ENCODE measurements at regions not wholly inside any gene's neighbourhood (a gene's known extent, or its start where the extent isn't known, plus 50 kb on each side); places are given as distances from the start of the nearest gene placed in this dataset.

DNA sequence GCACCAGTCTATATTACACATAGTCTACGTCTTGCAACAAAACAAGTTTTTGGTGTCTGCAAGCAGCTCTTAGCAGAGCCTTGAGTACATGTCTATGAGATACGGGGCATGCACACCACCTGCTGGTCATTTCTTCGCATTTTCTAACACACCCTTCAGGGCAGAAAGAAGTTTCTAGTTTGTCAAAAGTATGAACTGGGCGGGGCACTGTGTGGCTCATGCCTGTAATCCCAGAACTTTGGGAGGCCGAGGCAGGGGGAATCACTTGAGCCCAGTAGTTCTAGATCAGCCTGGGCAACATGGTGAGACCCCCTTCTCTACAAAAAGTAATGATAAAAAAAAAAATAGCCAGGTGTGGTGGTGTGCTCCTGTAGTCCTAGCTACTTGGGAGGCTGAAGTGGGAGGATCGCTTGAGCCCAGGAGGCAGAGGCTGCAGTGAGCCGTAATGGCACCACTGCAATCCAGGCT lies 64.2 kb upstream of the ARL8B start:
- Histone ChIP-seq H3K23ac (ENCODE audit: low read depth, low read length) (no peak overlapping the region), H3K9me1 (ENCODE audit: insufficient read depth, low read length) (no peaks in the 10 kb centered on the region), H3K4me2 (ENCODE audit: low read depth, low read length) (no peak overlapping the region), H4K5ac (ENCODE audit: low read depth, low read length) (no peak overlapping the region), H3K27me3 (ENCODE audit: control insufficient read depth, insufficient read depth, low read length) (peaks cover 3% of the 10 kb centered on the region; the same call in 1 of the 2 replicates), H3K36me3 (ENCODE audit: control insufficient read depth, insufficient read depth, low read length) (no peaks in the 10 kb centered on the region), H3K4me3 (ENCODE audit: insufficient read depth, low read depth, low read length) (no peak overlapping the region), H2AFZ (replicated peaks; ENCODE audit: low read length, poor library complexity) (no peak overlapping the region), H2BK120ac (ENCODE audit: low read depth, low read length) (no peak overlapping the region), H2AK5ac (ENCODE audit: low read depth, low read length) (no peak overlapping the region), H3K14ac (replicated peaks; ENCODE audit: low read depth, low read length) (no peak overlapping the region), H2AK9ac (replicated peaks; ENCODE audit: low read depth, low read length, poor library complexity) (no peak overlapping the region), H3K9me3 (ENCODE audit: control insufficient read depth, insufficient read depth, low read length) (no peaks in the 10 kb centered on the region), H3K4me1 (ENCODE audit: control insufficient read depth, insufficient read depth, low read length) (peaks cover 6% of the 10 kb centered on the region), H3K9ac (ENCODE audit: low read depth, low read length) (no peak overlapping the region), H3K27ac (ENCODE audit: insufficient read depth, low read length) (no peak overlapping the region), H3K4ac (ENCODE audit: low read depth, low read length) (no peak overlapping the region), H4K91ac (ENCODE audit: insufficient read depth, low read depth, low read length) (no peak overlapping the region), H3K56ac (ENCODE audit: extremely low read depth, insufficient read depth, low read length) (no peak overlapping the region), H2BK15ac (ENCODE audit: low read depth, low read length) (no peak overlapping the region), H3K79me1 (ENCODE audit: low read depth in 1 of 2, low read length in 2 of 2) (no peaks in the 10 kb centered on the region), H3K18ac (ENCODE audit: low read depth, low read length) (no peak overlapping the region), H4K8ac (ENCODE audit: low read depth in 2 of 2, low read length in 2 of 2) (no peak overlapping the region), H2BK20ac (ENCODE audit: low read depth, low read length) (no peak overlapping the region), H4K20me1 (ENCODE audit: insufficient read depth, low read length) (no peaks in the 10 kb centered on the region), H2BK5ac (ENCODE audit: low read depth, low read length, poor library complexity, severe bottlenecking) (no peak overlapping the region)
- dilution Hi-C loops (cut with HindIII; ENCODE audit: low sequenced_read_pairs, unreplicated experiment) (no loop called here), intact Hi-C loops (cut with micrococcal nuclease) (loop anchor here (1.0 to 10.0 kb wide), 5 partner anchors 31 to 703 kb away; no protein-coding TSS in a partner anchor), in situ Hi-C loops (cut with MboI; ENCODE audit: low sequenced_read_pairs) (loop anchor here (5.0 to 25.0 kb wide), 2 partner anchors 406 to 746 kb away; partner anchors contain the start of gene SETMAR)
- no TSS peak for BruUV-seq (replicated peaks)
- ChIA-PET CTCF (interaction anchor here (0.6 to 1.5 kb wide), 13 partner anchors 35 to 1427 kb away, joined by 3 to 9 read pairs (median 3); no protein-coding TSS in a partner anchor), POLR2A (ENCODE audit: unreplicated experiment) (interaction anchor here (0.5 to 1.0 kb wide), 2 partner anchors 337 to 347 kb away, joined by 3 to 10 read pairs; no protein-coding TSS in a partner anchor)
- ATAC-seq (ENCODE audit: low read depth): peak; percentile 83
- peak; percentile 85 for DNase-seq
- TF ChIP-seq SMC3 (IDR thresholded peaks at IDR 0.05; ENCODE audit: low read depth, low read length) (peak; percentile 84), RFX5 (IDR thresholded peaks at IDR 0.05; ENCODE audit: low read depth, low read length) (no peak), POLR2A (IDR thresholded peaks at IDR 0.05; ENCODE audit: low read depth, low read length) (no peak), RCOR1 (IDR thresholded peaks at IDR 0.05; ENCODE audit: insufficient replicate concordance, low read length) (no peak), MAFK (IDR thresholded peaks at IDR 0.05; ENCODE audit: low read depth, low read length) (no peak), MAZ (IDR thresholded peaks at IDR 0.05; ENCODE audit: borderline replicate concordance, low read depth, low read length) (no peak), CHD1 (IDR thresholded peaks at IDR 0.05; ENCODE audit: low read depth, low read length) (no peak), BHLHE40 (IDR thresholded peaks at IDR 0.05; ENCODE audit: low read depth, low read length) (no peak), RAD21 (IDR thresholded peaks at IDR 0.05; ENCODE audit: low read length) (peak; percentile 90), MXI1 (IDR thresholded peaks at IDR 0.05; ENCODE audit: borderline replicate concordance, low read depth, low read length) (no peak), CEBPB (IDR thresholded peaks at IDR 0.05; ENCODE audit: low read depth, low read length) (0 out of 2 replicates have a peak, but pooled peaks have one; percentile 24), NFE2L2 (IDR thresholded peaks at IDR 0.05; ENCODE audit: low read depth, low read length) (no peak), FOS (IDR thresholded peaks at IDR 0.05; ENCODE audit: low read depth, low read length) (no peak)
- TF ChIP-seq, protein P1, sequence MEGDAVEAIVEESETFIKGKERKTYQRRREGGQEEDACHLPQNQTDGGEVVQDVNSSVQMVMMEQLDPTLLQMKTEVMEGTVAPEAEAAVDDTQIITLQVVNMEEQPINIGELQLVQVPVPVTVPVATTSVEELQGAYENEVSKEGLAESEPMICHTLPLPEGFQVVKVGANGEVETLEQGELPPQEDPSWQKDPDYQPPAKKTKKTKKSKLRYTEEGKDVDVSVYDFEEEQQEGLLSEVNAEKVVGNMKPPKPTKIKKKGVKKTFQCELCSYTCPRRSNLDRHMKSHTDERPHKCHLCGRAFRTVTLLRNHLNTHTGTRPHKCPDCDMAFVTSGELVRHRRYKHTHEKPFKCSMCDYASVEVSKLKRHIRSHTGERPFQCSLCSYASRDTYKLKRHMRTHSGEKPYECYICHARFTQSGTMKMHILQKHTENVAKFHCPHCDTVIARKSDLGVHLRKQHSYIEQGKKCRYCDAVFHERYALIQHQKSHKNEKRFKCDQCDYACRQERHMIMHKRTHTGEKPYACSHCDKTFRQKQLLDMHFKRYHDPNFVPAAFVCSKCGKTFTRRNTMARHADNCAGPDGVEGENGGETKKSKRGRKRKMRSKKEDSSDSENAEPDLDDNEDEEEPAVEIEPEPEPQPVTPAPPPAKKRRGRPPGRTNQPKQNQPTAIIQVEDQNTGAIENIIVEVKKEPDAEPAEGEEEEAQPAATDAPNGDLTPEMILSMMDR (conservative IDR thresholded peaks at IDR 0.05; ENCODE audit: low read depth, low read length): peak; percentile 80
- TF ChIP-seq, protein P2, sequence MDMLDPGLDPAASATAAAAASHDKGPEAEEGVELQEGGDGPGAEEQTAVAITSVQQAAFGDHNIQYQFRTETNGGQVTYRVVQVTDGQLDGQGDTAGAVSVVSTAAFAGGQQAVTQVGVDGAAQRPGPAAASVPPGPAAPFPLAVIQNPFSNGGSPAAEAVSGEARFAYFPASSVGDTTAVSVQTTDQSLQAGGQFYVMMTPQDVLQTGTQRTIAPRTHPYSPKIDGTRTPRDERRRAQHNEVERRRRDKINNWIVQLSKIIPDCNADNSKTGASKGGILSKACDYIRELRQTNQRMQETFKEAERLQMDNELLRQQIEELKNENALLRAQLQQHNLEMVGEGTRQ (IDR thresholded peaks at IDR 0.05; ENCODE audit: low read depth, low read length): no peak
- TF ChIP-seq, protein P3, sequence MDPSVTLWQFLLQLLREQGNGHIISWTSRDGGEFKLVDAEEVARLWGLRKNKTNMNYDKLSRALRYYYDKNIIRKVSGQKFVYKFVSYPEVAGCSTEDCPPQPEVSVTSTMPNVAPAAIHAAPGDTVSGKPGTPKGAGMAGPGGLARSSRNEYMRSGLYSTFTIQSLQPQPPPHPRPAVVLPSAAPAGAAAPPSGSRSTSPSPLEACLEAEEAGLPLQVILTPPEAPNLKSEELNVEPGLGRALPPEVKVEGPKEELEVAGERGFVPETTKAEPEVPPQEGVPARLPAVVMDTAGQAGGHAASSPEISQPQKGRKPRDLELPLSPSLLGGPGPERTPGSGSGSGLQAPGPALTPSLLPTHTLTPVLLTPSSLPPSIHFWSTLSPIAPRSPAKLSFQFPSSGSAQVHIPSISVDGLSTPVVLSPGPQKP (IDR thresholded peaks at IDR 0.05; ENCODE audit: borderline replicate concordance, low read depth, low read length): no peak
- no CpG with 5 or more reads among the region's 7 CpGs for WGBS, 2 experiments (ENCODE audit: extremely low coverage in 2 of 2, insufficient read length in 1 of 2)
